ENCODE measurements at regions not wholly inside any gene's neighbourhood (a gene's known extent, or its start where the extent isn't known, plus 50 kb on each side); places are given as distances from the start of the nearest gene placed in this dataset.
"Not testable (repeated sequence)": the region's sequence is repeated elsewhere in the genome, so short reads cannot be mapped to it uniquely, and the experiment has no call there.

DNA sequence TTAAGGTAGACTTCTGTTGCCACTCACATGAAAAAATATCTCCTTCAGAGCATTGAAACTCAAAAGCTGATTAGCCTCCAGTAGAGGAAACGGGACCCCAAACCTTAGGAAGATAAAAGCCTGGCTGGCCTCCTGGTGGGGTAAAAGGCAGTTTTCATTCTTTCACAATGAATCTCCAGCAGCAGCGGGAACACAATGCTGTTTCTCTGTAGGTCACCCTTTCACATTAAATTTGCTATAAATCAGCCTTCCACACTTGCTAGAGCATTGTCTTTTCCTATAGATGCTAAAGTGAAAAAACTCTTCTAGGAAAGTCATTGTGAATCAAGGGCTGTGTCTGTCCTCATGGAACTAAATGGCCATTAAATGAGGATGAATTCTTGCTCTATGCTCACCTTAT is 207.3 kb upstream of the MAGEB2 start:
- no peak overlapping the region for H3K4me3 ChIP-seq (ENCODE audit: low read depth, low read length)
- DNase-seq (ENCODE audit: low read depth), result no peak
- TF ChIP-seq, protein P1, sequence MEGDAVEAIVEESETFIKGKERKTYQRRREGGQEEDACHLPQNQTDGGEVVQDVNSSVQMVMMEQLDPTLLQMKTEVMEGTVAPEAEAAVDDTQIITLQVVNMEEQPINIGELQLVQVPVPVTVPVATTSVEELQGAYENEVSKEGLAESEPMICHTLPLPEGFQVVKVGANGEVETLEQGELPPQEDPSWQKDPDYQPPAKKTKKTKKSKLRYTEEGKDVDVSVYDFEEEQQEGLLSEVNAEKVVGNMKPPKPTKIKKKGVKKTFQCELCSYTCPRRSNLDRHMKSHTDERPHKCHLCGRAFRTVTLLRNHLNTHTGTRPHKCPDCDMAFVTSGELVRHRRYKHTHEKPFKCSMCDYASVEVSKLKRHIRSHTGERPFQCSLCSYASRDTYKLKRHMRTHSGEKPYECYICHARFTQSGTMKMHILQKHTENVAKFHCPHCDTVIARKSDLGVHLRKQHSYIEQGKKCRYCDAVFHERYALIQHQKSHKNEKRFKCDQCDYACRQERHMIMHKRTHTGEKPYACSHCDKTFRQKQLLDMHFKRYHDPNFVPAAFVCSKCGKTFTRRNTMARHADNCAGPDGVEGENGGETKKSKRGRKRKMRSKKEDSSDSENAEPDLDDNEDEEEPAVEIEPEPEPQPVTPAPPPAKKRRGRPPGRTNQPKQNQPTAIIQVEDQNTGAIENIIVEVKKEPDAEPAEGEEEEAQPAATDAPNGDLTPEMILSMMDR (IDR thresholded peaks at IDR 0.05; ENCODE audit: insufficient read depth, low read length), result no peak

DNA sequence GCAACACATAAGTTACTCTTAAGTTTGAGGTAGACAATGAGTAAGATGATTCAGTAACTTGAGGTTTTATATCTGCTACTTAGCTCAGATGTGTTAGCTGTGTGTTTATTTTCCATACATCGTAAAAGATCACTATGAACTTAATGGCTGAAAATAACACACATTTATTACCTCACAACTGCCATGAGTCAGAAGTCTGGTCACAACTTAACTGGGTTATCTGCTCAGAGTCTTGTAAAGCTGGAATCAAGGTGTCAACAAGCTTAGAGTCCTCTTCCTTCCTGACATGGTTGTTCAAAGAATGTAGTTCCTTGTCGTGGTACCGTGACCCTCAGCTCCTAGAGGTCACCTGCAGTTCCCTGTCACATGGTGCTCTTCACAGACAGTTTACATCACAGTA is 204.9 kb upstream of the MAGEB2 start:
- no peak for DNase-seq (ENCODE audit: low read depth)
- TF ChIP-seq, protein P1 (IDR thresholded peaks at IDR 0.05; ENCODE audit: insufficient read depth, low read length), result no peak
- no peak overlapping the region for H3K4me3 ChIP-seq (ENCODE audit: low read depth, low read length)

DNA sequence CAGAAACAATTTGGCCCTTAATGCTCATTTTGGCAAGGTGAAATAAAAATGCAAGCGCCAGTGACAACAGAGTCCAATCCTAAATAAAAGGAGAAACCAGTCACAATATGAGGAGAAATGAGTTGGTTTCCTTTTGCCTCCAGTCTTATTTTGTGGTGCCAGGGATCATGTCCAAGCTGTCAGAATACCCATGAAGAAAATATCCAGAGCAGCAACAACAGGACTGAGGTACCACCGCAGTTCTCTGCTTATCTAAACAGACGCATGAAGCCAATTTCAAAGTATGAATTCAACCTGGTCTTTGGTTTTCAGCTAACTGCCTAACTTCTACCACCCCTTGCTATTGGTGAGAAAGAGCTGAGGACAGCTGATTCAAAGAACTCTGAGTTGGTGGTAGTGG is 199.9 kb upstream of the MAGEB2 start:
- TF ChIP-seq, protein P1 (IDR thresholded peaks at IDR 0.05; ENCODE audit: insufficient read depth, low read length), result no peak
- H3K4me3 ChIP-seq (ENCODE audit: low read depth, low read length), result no peak overlapping the region

DNA sequence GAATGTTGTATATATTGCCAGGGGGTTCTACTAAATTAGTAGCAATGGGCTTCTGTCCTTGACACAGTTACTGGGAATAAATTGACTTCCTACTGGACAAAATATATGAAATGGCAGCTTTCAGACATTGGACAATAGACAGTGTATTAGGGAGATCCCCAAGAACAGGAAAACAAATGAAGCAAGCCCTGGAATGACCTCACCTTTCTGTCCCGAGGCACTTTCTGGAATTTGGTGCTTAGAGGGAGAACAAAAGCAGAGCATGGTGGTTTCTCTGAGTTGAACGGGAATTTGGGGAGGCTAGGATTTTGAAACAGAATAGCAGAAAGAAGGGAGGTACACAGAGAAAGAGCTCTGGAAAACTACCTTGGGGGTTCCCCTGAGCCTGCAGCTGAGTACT is 187.7 kb upstream of the MAGEB2 start:
- TF ChIP-seq, protein P1 (IDR thresholded peaks at IDR 0.05; ENCODE audit: insufficient read depth, low read length), result no peak
- no peak overlapping the region for H3K4me3 ChIP-seq (ENCODE audit: low read depth, low read length)
- no peak for DNase-seq (ENCODE audit: low read depth)

More for the DNA sequence above, 199.9 kb upstream of the MAGEB2 start:
- DNase-seq (ENCODE audit: low read depth), result peak; percentile 2

DNA sequence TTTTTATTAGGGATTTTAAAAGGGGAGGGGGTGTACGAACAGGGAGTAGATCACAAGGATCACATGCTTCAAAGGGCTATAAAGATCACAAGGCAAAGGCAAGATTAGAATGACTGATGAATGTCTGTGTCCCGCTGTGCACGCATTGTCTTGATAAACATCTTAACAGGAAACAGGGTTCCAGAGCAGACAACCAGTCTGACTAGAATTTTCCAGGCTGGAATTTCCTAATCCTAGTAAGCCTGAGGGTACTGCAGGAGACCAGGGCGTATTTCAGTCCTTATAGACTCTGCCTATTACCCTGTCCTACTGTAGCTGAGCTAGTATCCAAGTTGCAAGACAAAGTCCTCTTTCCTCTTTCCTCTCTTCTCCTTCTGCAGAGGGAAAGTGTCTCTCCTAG is 179.0 kb upstream of the MAGEB2 start:
- not testable (repeated sequence) for H3K4me3 ChIP-seq (ENCODE audit: low read depth, low read length); DNase-seq (ENCODE audit: low read depth)

DNA sequence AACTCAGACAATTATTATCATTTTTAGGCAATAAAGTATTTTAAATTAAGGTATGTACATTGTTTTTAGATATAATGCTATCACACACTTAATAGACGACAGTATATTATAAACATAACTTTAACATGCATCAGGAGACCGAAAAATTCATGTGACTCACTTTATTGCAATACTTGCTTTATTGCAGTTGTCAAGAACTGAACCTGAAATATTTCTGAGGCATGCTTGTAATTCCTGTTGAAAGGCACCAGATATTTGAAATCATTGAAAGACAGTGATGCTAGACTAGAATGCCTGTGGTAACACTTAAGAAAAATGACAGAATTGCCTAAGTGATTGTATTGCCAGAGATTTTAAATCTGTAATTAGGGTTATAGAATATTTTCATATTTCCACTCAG is 175.6 kb upstream of the MAGEB2 start:
- peak; percentile 14 for DNase-seq (ENCODE audit: low read depth)
- TF ChIP-seq, protein P1 (IDR thresholded peaks at IDR 0.05; ENCODE audit: insufficient read depth, low read length), result no peak
- H3K4me3 ChIP-seq (ENCODE audit: low read depth, low read length), result no peak overlapping the region

DNA sequence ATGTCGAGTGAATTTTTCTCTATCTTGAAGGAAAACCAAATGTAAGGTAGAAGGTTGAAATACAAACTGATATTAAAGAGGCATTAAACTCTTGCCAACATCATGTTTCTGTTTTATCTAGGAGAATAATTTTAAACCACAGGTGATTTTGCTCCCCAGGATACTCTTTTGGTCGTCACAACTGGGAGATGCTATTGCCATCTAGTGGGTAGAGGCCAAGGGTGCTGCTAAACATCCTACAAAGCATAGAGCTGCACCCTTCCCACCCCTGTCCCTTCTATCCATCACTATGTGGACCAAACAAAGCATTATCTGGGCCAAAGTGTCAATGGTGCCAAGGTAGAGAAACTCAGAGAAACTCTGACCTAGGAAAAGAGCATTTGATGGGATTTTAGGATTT is 154.6 kb upstream of the MAGEB2 start:
- TF ChIP-seq, protein P1 (IDR thresholded peaks at IDR 0.05; ENCODE audit: insufficient read depth, low read length), result peak; percentile 52
- DNase-seq (ENCODE audit: low read depth), result peak; percentile 17
- no peak overlapping the region for H3K4me3 ChIP-seq (ENCODE audit: low read depth, low read length)
